ENCODE measurements at regions not wholly inside any gene's neighbourhood (a gene's known extent, or its start where the extent isn't known, plus 50 kb on each side); places are given as distances from the start of the nearest gene placed in this dataset.

- no peak overlapping the region for H3K4me3 ChIP-seq
- no peak for ATAC-seq
- DNase-seq: no peak
- H3K27ac ChIP-seq: no peak overlapping the region
- 77 to 86% methylated on average over 3 of the region's 3 CpGs for WGBS, 2 donors
- H3K27me3 ChIP-seq: no peaks in the 10 kb centered on the region
- no peaks in the 10 kb centered on the region for H3K9me3 ChIP-seq
- H3K36me3 ChIP-seq (replicated peaks in 1 of 2; ENCODE audit: insufficient read depth in 1 of 2, low read depth in 2 of 2): no peaks in the 10 kb centered on the region
- TF ChIP-seq, protein P1, sequence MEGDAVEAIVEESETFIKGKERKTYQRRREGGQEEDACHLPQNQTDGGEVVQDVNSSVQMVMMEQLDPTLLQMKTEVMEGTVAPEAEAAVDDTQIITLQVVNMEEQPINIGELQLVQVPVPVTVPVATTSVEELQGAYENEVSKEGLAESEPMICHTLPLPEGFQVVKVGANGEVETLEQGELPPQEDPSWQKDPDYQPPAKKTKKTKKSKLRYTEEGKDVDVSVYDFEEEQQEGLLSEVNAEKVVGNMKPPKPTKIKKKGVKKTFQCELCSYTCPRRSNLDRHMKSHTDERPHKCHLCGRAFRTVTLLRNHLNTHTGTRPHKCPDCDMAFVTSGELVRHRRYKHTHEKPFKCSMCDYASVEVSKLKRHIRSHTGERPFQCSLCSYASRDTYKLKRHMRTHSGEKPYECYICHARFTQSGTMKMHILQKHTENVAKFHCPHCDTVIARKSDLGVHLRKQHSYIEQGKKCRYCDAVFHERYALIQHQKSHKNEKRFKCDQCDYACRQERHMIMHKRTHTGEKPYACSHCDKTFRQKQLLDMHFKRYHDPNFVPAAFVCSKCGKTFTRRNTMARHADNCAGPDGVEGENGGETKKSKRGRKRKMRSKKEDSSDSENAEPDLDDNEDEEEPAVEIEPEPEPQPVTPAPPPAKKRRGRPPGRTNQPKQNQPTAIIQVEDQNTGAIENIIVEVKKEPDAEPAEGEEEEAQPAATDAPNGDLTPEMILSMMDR (IDR thresholded peaks at IDR 0.05): no peak
- intact Hi-C loops (cut with DNase I): no loop called here
- no peaks in the 10 kb centered on the region for H3K4me1 ChIP-seq
Measured at GRCh38 chr4:154015578-154015977, 226.7 kb upstream of the SFRP2 start.

DNA sequence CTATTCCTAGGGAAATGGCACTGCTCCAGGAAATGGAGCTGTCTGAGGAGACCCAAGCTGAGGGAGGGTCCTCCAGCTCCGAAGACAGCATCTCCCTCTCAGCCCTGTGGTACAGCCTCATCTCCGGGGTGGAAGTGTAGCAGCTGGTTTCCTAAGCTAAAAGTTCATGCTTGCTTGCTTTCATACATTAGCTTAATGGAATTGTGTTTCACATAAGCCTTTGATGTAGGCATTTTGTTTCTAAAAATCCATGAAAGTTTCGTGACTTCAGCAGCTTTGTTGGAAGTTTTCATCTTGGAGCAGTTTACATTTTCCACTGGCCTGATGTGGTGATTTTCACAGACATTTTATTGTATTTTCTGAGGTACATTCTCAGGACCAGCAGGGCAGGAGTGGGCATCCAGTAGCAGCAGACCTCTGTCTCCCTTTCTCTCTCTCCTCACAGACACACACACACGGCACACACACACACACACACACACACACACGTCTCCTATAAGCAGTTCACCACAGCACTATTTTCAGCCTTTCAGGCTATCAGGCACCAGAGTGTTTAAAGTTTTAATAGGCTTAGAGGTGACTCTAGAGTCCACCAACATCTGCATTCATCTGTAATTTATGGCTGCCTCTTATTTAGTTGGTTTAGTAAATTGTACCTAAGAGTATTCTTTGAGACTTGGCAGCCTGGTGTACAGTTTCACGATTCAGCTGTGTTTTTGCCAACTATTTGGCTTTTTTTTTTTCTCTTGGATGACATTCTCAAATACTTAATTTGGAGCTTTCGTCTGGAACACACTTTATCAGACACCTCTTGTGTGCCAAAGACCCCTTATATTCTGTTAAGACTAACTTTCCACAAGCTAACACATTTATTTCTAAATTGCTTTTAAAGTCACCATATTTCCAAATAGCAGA, 225.8 kb upstream of the SFRP2 start:
- Histone ChIP-seq H3K27me3 (no peaks in the 10 kb centered on the region), H3K27ac (no peak overlapping the region), H3K4me1 (no peaks in the 10 kb centered on the region), H3K4me3 (no peak overlapping the region), H3K36me3 (replicated peaks in 1 of 2; ENCODE audit: insufficient read depth in 1 of 2, low read depth in 2 of 2) (no peaks in the 10 kb centered on the region), H3K9me3 (no peaks in the 10 kb centered on the region)
- TF ChIP-seq, protein P1 (IDR thresholded peaks at IDR 0.05): no peak
- TF ChIP-seq POLR2A (IDR thresholded peaks at IDR 0.05): no peak
- intact Hi-C loops (cut with DNase I): no loop called here
- 48 to 49% methylated on average over 7 of the region's 7 CpGs for WGBS, 2 donors
- no peak for DNase-seq
- ATAC-seq: no peak

GRCh38 chr4:154013576-154013975, 224.7 kb upstream of the SFRP2 start:
- Histone ChIP-seq H3K27me3 (no peaks in the 10 kb centered on the region), H3K9me3 (no peaks in the 10 kb centered on the region), H3K4me3 (no peak overlapping the region), H3K36me3 (replicated peaks in 1 of 2; ENCODE audit: insufficient read depth in 1 of 2, low read depth in 2 of 2) (no peaks in the 10 kb centered on the region), H3K27ac (no peak overlapping the region), H3K4me1 (no peaks in the 10 kb centered on the region)
- DNase-seq (no peak), ATAC-seq (no peak)
- intact Hi-C loops (cut with DNase I): no loop called here
- no peak for TF ChIP-seq POLR2A (IDR thresholded peaks at IDR 0.05)
- TF ChIP-seq, protein P1 (IDR thresholded peaks at IDR 0.05): no peak

DNA sequence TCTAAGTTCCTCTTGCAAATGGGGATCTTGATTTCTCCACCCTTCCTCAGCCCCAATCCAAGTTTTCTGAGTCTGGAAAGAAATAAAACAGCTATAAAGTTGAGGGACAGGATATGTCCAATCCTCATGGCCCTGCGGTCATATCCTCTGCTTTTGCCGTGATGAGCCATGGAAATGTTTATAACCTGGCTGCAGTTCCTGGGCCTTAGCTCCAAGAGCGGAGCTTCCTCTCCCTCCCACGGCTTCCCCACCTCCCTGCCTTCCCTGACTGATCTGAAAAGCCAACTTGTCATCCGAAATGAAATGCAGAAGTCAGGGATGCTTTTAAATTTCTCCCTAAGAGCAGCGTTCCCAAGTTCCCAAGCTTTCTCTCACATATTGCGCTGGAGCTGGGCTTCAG, 221.5 kb upstream of the SFRP2 start:
- Histone ChIP-seq H3K36me3 (replicated peaks in 1 of 2; ENCODE audit: insufficient read depth in 1 of 2, low read depth in 2 of 2) (no peaks in the 10 kb centered on the region), H3K9me3 (no peaks in the 10 kb centered on the region), H3K27ac (no peak overlapping the region), H3K27me3 (no peaks in the 10 kb centered on the region), H3K4me3 (no peak overlapping the region), H3K4me1 (no peaks in the 10 kb centered on the region)
- DNase-seq (peak in 2 of 4 donors; percentile 12 to 43), ATAC-seq (peak; percentile 24)
- 77 to 83% methylated on average over 7 of the region's 7 CpGs for WGBS, 2 donors
- TF ChIP-seq, protein P1 (IDR thresholded peaks at IDR 0.05): no peak
- TF ChIP-seq POLR2A (IDR thresholded peaks at IDR 0.05): no peak
- intact Hi-C loops (cut with DNase I): no loop called here

DNA sequence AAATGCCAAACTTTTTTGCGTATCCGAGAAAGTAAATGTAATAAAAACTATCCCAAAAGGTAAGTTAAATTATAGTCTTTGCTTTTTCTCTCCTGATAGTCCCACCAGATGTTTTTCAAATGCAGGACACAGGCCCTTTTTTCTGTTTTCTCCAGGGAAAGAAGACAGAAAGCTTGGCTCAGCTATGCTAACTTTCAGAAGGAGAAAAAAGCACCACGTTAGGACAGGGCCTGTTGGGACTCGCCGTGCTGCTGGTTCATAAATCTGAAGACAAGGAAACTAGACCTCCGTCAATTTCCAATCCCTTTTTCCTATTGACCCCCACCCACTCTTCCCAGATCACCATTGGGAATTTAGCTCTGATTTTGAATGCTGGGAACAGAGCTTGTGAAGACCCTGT, 220.9 kb upstream of the SFRP2 start:
- H3K4me3 ChIP-seq: no peak overlapping the region
- DNase-seq (no peak), ATAC-seq (no peak)
- no peak overlapping the region for H3K27ac ChIP-seq
- H3K36me3 ChIP-seq (replicated peaks in 1 of 2; ENCODE audit: insufficient read depth in 1 of 2, low read depth in 2 of 2): no peaks in the 10 kb centered on the region
- no peaks in the 10 kb centered on the region for H3K9me3 ChIP-seq
- H3K27me3 ChIP-seq: no peaks in the 10 kb centered on the region
- intact Hi-C loops (cut with DNase I): no loop called here
- TF ChIP-seq, protein P1 (IDR thresholded peaks at IDR 0.05): no peak
- TF ChIP-seq POLR2A (IDR thresholded peaks at IDR 0.05): no peak
- no peaks in the 10 kb centered on the region for H3K4me1 ChIP-seq
- WGBS, 2 donors: 63 to 70% methylated on average over 6 of the region's 6 CpGs
